Heart right ventricle (tissue), 16 donors: ENCODE measurements at regions not wholly inside any gene's neighbourhood (a gene's known extent, or its start where the extent isn't known, plus 50 kb on each side); places are given as distances from the start of the nearest gene placed in this dataset.
"Not testable (repeated sequence)": the region's sequence is repeated elsewhere in the genome, so short reads cannot be mapped to it uniquely, and the experiment has no call there.

ENCODE experiments used
- ATAC-seq, 8 donors: fragments of 200-7000 bp; cut with Tn5 transposase; one replicate each; pipeline ENCODE4 v1.9.1; 2020; ENCODE audit warnings: mild to moderate bottlenecking in 8 of 8, moderate library complexity in 8 of 8, moderate number of reproducible peaks in 1 of 8
- DNase-seq, 2 donors: peaks; one replicate each; pipeline ENCODE4 v3.0.0-alpha.2; 2020
- H3K27ac ChIP-seq, 10 donors: fragments of 200-600 bp; sonication (generic) in 2 of 10; one replicate each; pipeline versions ENCODE4 v1.5.0 to v1.8.0; 2020 to 2022; ENCODE audit warnings: mild to moderate bottlenecking in 3 of 10
- H3K27me3 ChIP-seq, 7 donors: fragments of 200-600 bp; one replicate each; pipeline ENCODE4 v1.8.0; 2021 to 2022; ENCODE audit warnings: mild to moderate bottlenecking in 2 of 7
- H3K36me3 ChIP-seq, 9 donors: fragments of 200-600 bp; sonication (generic) in 1 of 9; one replicate each; pipeline versions ENCODE4 v1.5.0 to v1.8.0; 2020 to 2022; ENCODE audit warnings: mild to moderate bottlenecking in 2 of 9
- H3K4me1 ChIP-seq, 9 donors: fragments of 200-600 bp; sonication (generic) in 1 of 9; one replicate each; pipeline versions ENCODE4 v1.5.0 to v1.8.0; 2020 to 2022; ENCODE audit warnings: mild to moderate bottlenecking in 4 of 9
- H3K4me3 ChIP-seq, 10 donors: fragments of 200-600 bp; sonication (generic) in 2 of 10; one replicate each; pipeline versions ENCODE4 v1.5.0 to v1.8.0; 2020 to 2022; ENCODE audit warnings: mild to moderate bottlenecking in 7 of 10, moderate library complexity in 2 of 10
- H3K9me3 ChIP-seq, 11 donors: fragments of 200-600 bp in 10 of 11; sonication (generic) in 2 of 11; one replicate each; pipeline versions ENCODE4 v1.5.0 to v1.8.0; 2013 to 2022; ENCODE audit warnings: mild to moderate bottlenecking in 2 of 11, control low read depth in 1 of 11, moderate library complexity in 1 of 11
- CTCF ChIP-seq, 9 donors: fragments of 200-600 bp; sonication (generic) in 2 of 9; IDR thresholded peaks; one replicate each; pipeline versions ENCODE4 v1.5.0 to v1.8.0; 2021 to 2022; ENCODE audit warnings: antibody characterized with exemption in 9 of 9, mild to moderate bottlenecking in 5 of 9, moderate library complexity in 1 of 9
- WGBS, 2 donors: extraction: QIAGEN DNeasy Blood & Tissue Kit; methylation state at CpG; one replicate each; pipeline ENCODE4 v1.1.7; 2013; ENCODE audit warnings: inconsistent platforms in 1 of 2; 5-methylcytosine and 5-hydroxymethylcytosine counted together
- intact Hi-C, 10 donors: fragments of 100-400 bp; cut with DNase I; formaldehyde crosslinking; loops; one replicate each; pipeline versions ENCODE4 v1.11.1 to v1.14.2; 2022
- donor health status: Arrhythmogenic right ventricular cardiomyopathy.
- donor health status: ischemic (EF 13 %, LVEDD 7.1; RV severe dilation, severe dysfunction).
- donor health status: healthy with polysubstance abuse.
- donor health status: DM: no; HTN: yes; CAD: no.
- donor health status: DM: no; HTN: no; CAD: no.
- donor health status: ischemic (EF 25% LVEDD 6.9; RV normal size, moderate dysfunction).
- donor health status: ischemic (EF 25% LVEDD 5.7; RV mildly dilated, moderate dysfunction).
- donor health status: healthy.
- donor health status: DM: yes; HTN: yes; CAD: no.
- donor health status: Ischemic cardiomyopathy.
- donor health status: ischemic (EF 35%, LVEDD 5.7; RV mildly dilated, moderate dysfunction).
- donor health status: nonischemic (EF 11% LVEDD 7.7; RV severe dilation, severe dysfunction).
- donor health status: DM: yes; HTN: yes; CAD: no.
- donor health status: PGD.
- donor health status: ischemic (EF 29% LVEDD 5.4; RV normal size, mild dysfunction).
- donor health status: nonischemic (EF 23%, LVEDD 6.1; RV moderate dilation, normal function).

GRCh38 chr11:116339306-116340098 lies 433.3 kb downstream of the BUD13 start:
- WGBS, 2 donors = 78 to 80% methylated on average over 9 of the region's 9 CpGs
- H3K4me1 ChIP-seq = no peaks in the 10 kb centered on the region
- DNase-seq (no peak), ATAC-seq (no peak)
- peaks cover 0 to 17% (median 0%) of the 10 kb centered on the region in 11 donors for H3K9me3 ChIP-seq
- H3K4me3 ChIP-seq = no peak overlapping the region
- H3K27ac ChIP-seq = no peak overlapping the region
- H3K36me3 ChIP-seq = no peaks in the 10 kb centered on the region
- no peak for TF ChIP-seq CTCF (IDR thresholded peaks at IDR 0.05)
- intact Hi-C loops = no loop called here
- H3K27me3 ChIP-seq = peaks cover 0 to 15% (median 8%) of the 10 kb centered on the region in 7 donors

DNA sequence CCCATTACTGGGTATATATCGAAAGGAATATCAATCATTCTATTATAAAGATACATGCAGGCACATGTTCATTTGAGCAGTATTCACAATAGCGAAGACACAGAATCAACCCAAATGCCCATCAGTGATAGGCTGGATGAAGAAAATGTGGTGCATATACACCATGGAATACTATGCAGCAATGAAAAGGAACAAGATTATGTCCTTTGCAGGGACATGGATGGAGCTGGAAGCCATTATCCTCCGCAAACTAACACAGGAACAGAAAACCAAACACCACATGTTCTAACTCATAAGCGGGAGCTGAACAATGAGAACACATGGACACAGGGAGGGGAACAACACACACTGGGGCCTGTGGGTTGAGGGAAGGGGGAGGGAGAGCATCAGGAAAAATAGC lies 434.3 kb downstream of the BUD13 start:
- Histone ChIP-seq H3K9me3 (peaks cover 0 to 17% (median 0%) of the 10 kb centered on the region in 11 donors), H3K27me3 (peaks cover 0 to 17% (median 5%) of the 10 kb centered on the region in 7 donors)
- DNase-seq, H3K4me3 ChIP-seq, H3K4me1 ChIP-seq, H3K36me3 ChIP-seq, H3K27ac ChIP-seq, ATAC-seq, intact Hi-C loops: not testable (repeated sequence)
- WGBS, 2 donors = 97 to 98% methylated on average over 4 of the region's 4 CpGs

- Histone ChIP-seq H3K9me3 (peaks cover 0 to 17% (median 0%) of the 10 kb centered on the region in 11 donors), H3K27me3 (peaks cover 0 to 17% (median 8%) of the 10 kb centered on the region in 7 donors), H3K27ac (no peak overlapping the region), H3K4me1 (no peaks in the 10 kb centered on the region), H3K4me3 (no peak overlapping the region), H3K36me3 (no peaks in the 10 kb centered on the region)
- intact Hi-C loops = no loop called here
- no peak for DNase-seq
- TF ChIP-seq CTCF (IDR thresholded peaks at IDR 0.05) = no peak
- WGBS, 2 donors = 79 to 95% methylated on average over 1 of the region's 1 CpG
- ATAC-seq = no peak
Observed at GRCh38 chr11:116336540-116336939, 436.2 kb downstream of the BUD13 start.

DNA sequence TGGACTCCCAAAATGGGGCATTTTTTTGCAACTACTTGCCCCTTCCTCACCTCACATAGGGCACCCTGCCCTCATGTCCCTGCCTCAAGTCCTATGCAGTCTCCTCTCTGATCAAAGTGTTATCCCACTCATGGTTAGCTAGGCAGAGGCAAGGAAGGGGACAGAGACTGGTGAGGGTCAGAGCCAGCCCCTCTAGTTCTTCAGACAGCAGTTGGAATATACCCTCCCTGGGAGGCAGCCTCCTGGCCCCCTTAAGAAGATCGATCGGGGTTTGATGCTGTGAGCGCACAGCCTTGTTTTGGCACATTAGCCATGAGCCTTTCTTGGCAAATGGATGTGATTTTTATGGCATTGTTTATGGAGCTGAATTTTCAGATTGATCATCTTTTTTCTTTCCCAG lies 436.9 kb downstream of the BUD13 start:
- Histone ChIP-seq H3K36me3 (no peaks in the 10 kb centered on the region), H3K4me1 (no peaks in the 10 kb centered on the region), H3K27ac (no peak overlapping the region), H3K9me3 (peaks cover 0 to 17% (median 0%) of the 10 kb centered on the region in 11 donors), H3K4me3 (no peak overlapping the region), H3K27me3 (peaks cover 0 to 17% (median 8%) of the 10 kb centered on the region in 7 donors)
- DNase-seq (no peak), ATAC-seq (no peak)
- TF ChIP-seq CTCF (IDR thresholded peaks at IDR 0.05) = no peak
- intact Hi-C loops = no loop called here
- WGBS, 2 donors = 89 to 96% methylated on average over 3 of the region's 3 CpGs

DNA sequence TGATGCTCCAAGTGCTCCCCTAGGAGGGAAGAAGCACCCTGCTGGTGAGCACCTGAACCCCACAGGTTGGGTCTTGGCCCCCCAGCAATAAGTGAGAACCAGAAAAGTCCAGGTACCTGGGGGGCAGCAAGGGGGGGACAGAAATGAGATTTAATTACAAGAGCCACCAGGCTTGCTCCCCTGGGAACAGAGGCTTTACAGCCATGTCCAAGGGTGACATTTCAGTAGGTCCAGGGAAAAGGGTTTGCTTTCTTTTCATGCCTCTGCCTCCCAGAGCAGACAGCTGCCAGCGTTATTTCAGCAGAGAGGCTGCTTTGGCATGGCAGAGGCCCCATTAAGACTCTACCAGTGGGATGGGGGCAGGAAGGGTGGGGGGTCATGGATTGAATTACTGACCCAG lies 437.7 kb downstream of the BUD13 start:
- 75 to 81% methylated on average over 1 of the region's 1 CpG for WGBS, 2 donors
- ATAC-seq (no peak), DNase-seq (no peak)
- H3K36me3 ChIP-seq = no peaks in the 10 kb centered on the region
- intact Hi-C loops = no loop called here
- H3K4me1 ChIP-seq = no peaks in the 10 kb centered on the region
- H3K9me3 ChIP-seq = peaks cover 0 to 17% (median 0%) of the 10 kb centered on the region in 11 donors
- peaks cover 0 to 17% (median 8%) of the 10 kb centered on the region in 7 donors for H3K27me3 ChIP-seq
- no peak for TF ChIP-seq CTCF (IDR thresholded peaks at IDR 0.05)
- H3K4me3 ChIP-seq = no peak overlapping the region
- no peak overlapping the region for H3K27ac ChIP-seq
